ENCODE measurements at regions not wholly inside any gene's neighbourhood (a gene's known extent, or its start where the extent isn't known, plus 50 kb on each side); places are given as distances from the start of the nearest gene placed in this dataset.

DNA sequence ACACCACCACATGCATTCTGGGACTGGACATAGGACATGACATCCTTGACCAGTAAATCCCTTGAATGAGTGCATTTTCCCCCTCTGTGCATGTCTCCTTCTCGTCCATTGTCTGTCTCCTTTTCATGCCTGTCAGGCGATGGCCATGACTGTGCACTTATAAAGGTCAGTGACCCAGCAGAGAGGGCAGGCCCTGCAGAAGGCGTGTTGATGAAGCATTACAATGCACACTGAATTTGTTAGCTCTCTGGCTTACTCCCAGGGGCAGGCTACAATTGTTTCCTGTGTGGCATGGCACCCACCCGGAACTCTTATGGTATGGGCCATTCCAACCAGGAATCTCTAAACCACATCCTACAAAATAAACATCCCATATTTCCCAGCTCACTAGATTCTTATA is 71.1 kb downstream of the SAMD9 start:
- TF ChIP-seq, protein P1, sequence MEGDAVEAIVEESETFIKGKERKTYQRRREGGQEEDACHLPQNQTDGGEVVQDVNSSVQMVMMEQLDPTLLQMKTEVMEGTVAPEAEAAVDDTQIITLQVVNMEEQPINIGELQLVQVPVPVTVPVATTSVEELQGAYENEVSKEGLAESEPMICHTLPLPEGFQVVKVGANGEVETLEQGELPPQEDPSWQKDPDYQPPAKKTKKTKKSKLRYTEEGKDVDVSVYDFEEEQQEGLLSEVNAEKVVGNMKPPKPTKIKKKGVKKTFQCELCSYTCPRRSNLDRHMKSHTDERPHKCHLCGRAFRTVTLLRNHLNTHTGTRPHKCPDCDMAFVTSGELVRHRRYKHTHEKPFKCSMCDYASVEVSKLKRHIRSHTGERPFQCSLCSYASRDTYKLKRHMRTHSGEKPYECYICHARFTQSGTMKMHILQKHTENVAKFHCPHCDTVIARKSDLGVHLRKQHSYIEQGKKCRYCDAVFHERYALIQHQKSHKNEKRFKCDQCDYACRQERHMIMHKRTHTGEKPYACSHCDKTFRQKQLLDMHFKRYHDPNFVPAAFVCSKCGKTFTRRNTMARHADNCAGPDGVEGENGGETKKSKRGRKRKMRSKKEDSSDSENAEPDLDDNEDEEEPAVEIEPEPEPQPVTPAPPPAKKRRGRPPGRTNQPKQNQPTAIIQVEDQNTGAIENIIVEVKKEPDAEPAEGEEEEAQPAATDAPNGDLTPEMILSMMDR (IDR thresholded peaks at IDR 0.05; ENCODE audit: poor library complexity, severe bottlenecking) = no peak
- TF ChIP-seq, protein P2, sequence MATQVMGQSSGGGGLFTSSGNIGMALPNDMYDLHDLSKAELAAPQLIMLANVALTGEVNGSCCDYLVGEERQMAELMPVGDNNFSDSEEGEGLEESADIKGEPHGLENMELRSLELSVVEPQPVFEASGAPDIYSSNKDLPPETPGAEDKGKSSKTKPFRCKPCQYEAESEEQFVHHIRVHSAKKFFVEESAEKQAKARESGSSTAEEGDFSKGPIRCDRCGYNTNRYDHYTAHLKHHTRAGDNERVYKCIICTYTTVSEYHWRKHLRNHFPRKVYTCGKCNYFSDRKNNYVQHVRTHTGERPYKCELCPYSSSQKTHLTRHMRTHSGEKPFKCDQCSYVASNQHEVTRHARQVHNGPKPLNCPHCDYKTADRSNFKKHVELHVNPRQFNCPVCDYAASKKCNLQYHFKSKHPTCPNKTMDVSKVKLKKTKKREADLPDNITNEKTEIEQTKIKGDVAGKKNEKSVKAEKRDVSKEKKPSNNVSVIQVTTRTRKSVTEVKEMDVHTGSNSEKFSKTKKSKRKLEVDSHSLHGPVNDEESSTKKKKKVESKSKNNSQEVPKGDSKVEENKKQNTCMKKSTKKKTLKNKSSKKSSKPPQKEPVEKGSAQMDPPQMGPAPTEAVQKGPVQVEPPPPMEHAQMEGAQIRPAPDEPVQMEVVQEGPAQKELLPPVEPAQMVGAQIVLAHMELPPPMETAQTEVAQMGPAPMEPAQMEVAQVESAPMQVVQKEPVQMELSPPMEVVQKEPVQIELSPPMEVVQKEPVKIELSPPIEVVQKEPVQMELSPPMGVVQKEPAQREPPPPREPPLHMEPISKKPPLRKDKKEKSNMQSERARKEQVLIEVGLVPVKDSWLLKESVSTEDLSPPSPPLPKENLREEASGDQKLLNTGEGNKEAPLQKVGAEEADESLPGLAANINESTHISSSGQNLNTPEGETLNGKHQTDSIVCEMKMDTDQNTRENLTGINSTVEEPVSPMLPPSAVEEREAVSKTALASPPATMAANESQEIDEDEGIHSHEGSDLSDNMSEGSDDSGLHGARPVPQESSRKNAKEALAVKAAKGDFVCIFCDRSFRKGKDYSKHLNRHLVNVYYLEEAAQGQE (IDR thresholded peaks at IDR 0.05; ENCODE audit: borderline replicate concordance) = no peak
- TF ChIP-seq TAF1 (IDR thresholded peaks at IDR 0.05; ENCODE audit: low read depth) (no peak), RAD21 (conservative IDR thresholded peaks at IDR 0.05) (no peak), MXI1 (conservative IDR thresholded peaks at IDR 0.05; ENCODE audit: poor library complexity, severe bottlenecking) (no peak), EP300 (conservative IDR thresholded peaks at IDR 0.05; ENCODE audit: poor library complexity, severe bottlenecking) (no peak)

Measured in neural cell (in vitro differentiated cells).